GM12878 (cell line): ENCODE measurements at regions not wholly inside any gene's neighbourhood (a gene's known extent, or its start where the extent isn't known, plus 50 kb on each side); places are given as distances from the start of the nearest gene placed in this dataset.
A peak's percentile ranks its signal among the peaks of the same experiment; 100 is the strongest.

Source experiments
- ATAC-seq: fragments of 200-7000 bp; cut with Tn5 transposase; 3 replicates; pipeline ENCODE4 v1.9.1; 2020; ENCODE audit warnings: mild to moderate bottlenecking, moderate library complexity
- BruUV-seq: library from RNA; stranded (reverse); fragments of 400-500 nt; replicated peaks from 2 replicates; lab custom pipeline; 2021; lab: Mats Ljungman, UMichigan
- CTCF ChIA-PET: fragments of 300-600 bp; sonication (Branson Sonifier 250); formaldehyde crosslinking; extraction: SDS; loops from one replicate; lab custom pipeline; 2021; ENCODE audit warnings: inconsistent platforms; lab: Yijun Ruan, JAX
- POLR2A ChIA-PET: fragments of 350-600 bp; formaldehyde crosslinking; extraction: SDS; loops from one replicate; lab custom pipeline; 2021; ENCODE audit warnings: inconsistent platforms; lab: Charles Lee
- RAD21 ChIA-PET: fragments of 300-600 bp; sonication (Branson Sonifier 250); formaldehyde crosslinking; loops from one replicate; lab custom pipeline; 2023; ENCODE audit warnings: antibody characterized with exemption; ENCODE audit not compliant: unreplicated experiment; lab: Charles Lee
- SMC1A ChIA-PET: fragments of 300-600 bp; sonication (Branson Sonifier 250); formaldehyde crosslinking; loops from one replicate; lab custom pipeline; 2023; ENCODE audit not compliant: unreplicated experiment, uncharacterized antibody; lab: Charles Lee
- DNase-seq: peaks from one replicate; pipeline ENCODE4 v3.0.0-alpha.2; 2011; ENCODE audit warnings: low read depth, low spot score
- FAIRE-seq: peaks from 3 replicates; lab custom pipeline; 2011; peaks lifted over from hg19 to GRCh38; lab: Jason Lieb, UNC
- H2AFZ ChIP-seq: 2 replicates; pipeline ENCODE4 v1.6.0; 2011; ENCODE audit warnings: low read depth, low read length, control low read depth; ENCODE audit not compliant: control insufficient read depth
- H3K27ac ChIP-seq: 2 replicates; pipeline ENCODE4 v1.5.1; 2011; ENCODE audit warnings: control low read depth; ENCODE audit not compliant: control insufficient read depth, insufficient read depth
- H3K27me3 ChIP-seq, 2 experiments: replicated peaks in 1 of 2; 2 replicates each; pipeline versions ENCODE4 v1.6.0 to v1.6.1; 2011; ENCODE audit warnings: low read length in 1 of 2; ENCODE audit not compliant: control insufficient read depth in 2 of 2, insufficient read depth in 2 of 2
- H3K36me3 ChIP-seq, 2 experiments: 2 replicates each; pipeline ENCODE4 v1.5.1; 2011; ENCODE audit warnings: low read length in 1 of 2; ENCODE audit not compliant: control insufficient read depth in 2 of 2, insufficient read depth in 2 of 2
- H3K4me1 ChIP-seq: 2 replicates; pipeline ENCODE4 v1.6.1; 2011; ENCODE audit warnings: mild to moderate bottlenecking, low read length, moderate library complexity, mixed read lengths; ENCODE audit not compliant: control insufficient read depth, insufficient read depth
- H3K4me2 ChIP-seq: 2 replicates; pipeline ENCODE4 v1.6.0; 2011; ENCODE audit warnings: control low read depth; ENCODE audit not compliant: control insufficient read depth, insufficient read depth
- H3K4me3 ChIP-seq: fragments of 200-600 bp; sonication (generic); 2 replicates; pipeline ENCODE4 v1.5.1; 2016
- H3K79me2 ChIP-seq: 2 replicates; pipeline ENCODE4 v1.6.0; 2011; ENCODE audit warnings: low read length; ENCODE audit not compliant: control insufficient read depth, insufficient read depth
- H3K9ac ChIP-seq: 2 replicates; pipeline ENCODE4 v1.8.0; 2011; ENCODE audit warnings: low read length, control low read depth, mixed read lengths; ENCODE audit not compliant: control insufficient read depth, insufficient read depth
- H3K9me3 ChIP-seq: replicated peaks from 3 replicates; pipeline ENCODE4 v1.5.1; 2011; ENCODE audit warnings: mild to moderate bottlenecking, low read length; ENCODE audit not compliant: control insufficient read depth, insufficient read depth
- H4K20me1 ChIP-seq: 2 replicates; pipeline ENCODE4 v1.6.0; 2011; ENCODE audit not compliant: control insufficient read depth, insufficient read depth
- BCL3 ChIP-seq: IDR thresholded peaks from 2 replicates; pipeline ENCODE4 v1.6.1; 2011; ENCODE audit warnings: borderline replicate concordance, low read depth, mild to moderate bottlenecking, moderate library complexity, low read length; ENCODE audit not compliant: insufficient read depth, poor library complexity, severe bottlenecking
- ELK1 ChIP-seq: IDR thresholded peaks from 2 replicates; pipeline ENCODE4 v1.6.1; 2012; ENCODE audit warnings: low read depth, low read length, improper control_type of control experiment
- IRF5 ChIP-seq: fragments of 450-650 bp; IDR thresholded peaks from 2 replicates; pipeline ENCODE4 v1.6.1; 2017; ENCODE audit warnings: borderline replicate concordance
- KLF5 ChIP-seq: fragments of 450-650 bp; IDR thresholded peaks from 2 replicates; pipeline ENCODE4 v1.6.1; 2014; ENCODE audit warnings: mild to moderate bottlenecking; ENCODE audit not compliant: partially characterized antibody
- MLLT1 ChIP-seq: fragments of 450-650 bp; IDR thresholded peaks from 2 replicates; pipeline ENCODE4 v1.6.1; 2016; ENCODE audit warnings: mild to moderate bottlenecking
- RELA ChIP-seq: fragments of 450-650 bp; IDR thresholded peaks from 2 replicates; pipeline ENCODE4 v1.8.0; 2014; ENCODE audit warnings: borderline replicate concordance; ENCODE audit not compliant: partially characterized antibody
- ZBTB11 ChIP-seq: fragments of 450-650 bp; formaldehyde crosslinking; IDR thresholded peaks from 2 replicates; pipeline ENCODE4 v1.5.0; 2022; ENCODE audit warnings: mild to moderate bottlenecking, missing genetic modification characterization
- ZNF592 ChIP-seq: fragments of 450-650 bp; IDR thresholded peaks from 2 replicates; pipeline ENCODE4 v1.6.1; 2017; ENCODE audit warnings: mild to moderate bottlenecking, moderate library complexity
- WGBS: methylation state at CpG from one replicate; pipeline ENCODE4 v1.1.6; 2016; ENCODE audit warnings: low lambda C conversion rate; ENCODE audit not compliant: insufficient replicate concordance, insufficient coverage; ENCODE audit errors: missing lambda C conversion rate; 5-methylcytosine and 5-hydroxymethylcytosine counted together
- in situ Hi-C: fragments of 300-500 bp; cut with MboI; formaldehyde crosslinking; loops from 9 replicates; pipeline ENCODE4 v1.14.3; 2018; ENCODE audit warnings: mixed read lengths
- intact Hi-C: fragments of 100-400 bp; cut with micrococcal nuclease; formaldehyde crosslinking; loops from one replicate; pipeline ENCODE4 v1.14.2; 2022; ENCODE audit not compliant: unreplicated experiment

- H3K79me2 ChIP-seq, result no peaks in the 10 kb centered on the region
- peak; percentile 39; the same call in 2 of the 3 replicates for ATAC-seq
- POLR2A ChIA-PET, result no interaction called here
- WGBS, result 35% methylated on average over 4 of the region's 4 CpGs
- SMC1A ChIA-PET, result interaction anchor here (0.8 to 1.9 kb wide), 5 partner anchors 13 to 64 kb away, joined by 4 to 5 read pairs (median 4); no protein-coding TSS in a partner anchor
- H3K4me1 ChIP-seq, result no peaks in the 10 kb centered on the region
- RAD21 ChIA-PET, result interaction anchor here (1.0 kb wide), 1 partner anchor 64 kb away, joined by 4 read pairs; no protein-coding TSS in a partner anchor
- no peak overlapping the region for H3K4me2 ChIP-seq
- no peak for FAIRE-seq
- intact Hi-C loops, result no loop called here
- H3K9me3 ChIP-seq, result no peaks in the 10 kb centered on the region
- no peaks in the 10 kb centered on the region for H4K20me1 ChIP-seq
- no peak overlapping the region for H3K27ac ChIP-seq
- in situ Hi-C loops, result no loop called here
- H3K36me3 ChIP-seq, result no peaks in the 10 kb centered on the region
- CTCF ChIA-PET, result interaction anchor here (0.5 to 1.4 kb wide), 6 partner anchors 8 to 608 kb away, joined by 3 to 8 read pairs (median 3); no protein-coding TSS in a partner anchor
- no TSS peak for BruUV-seq
- DNase-seq, result no peak
- H3K27me3 ChIP-seq, result no peaks in the 10 kb centered on the region
- H2AFZ ChIP-seq, result no peak overlapping the region
- H3K4me3 ChIP-seq, result no peak overlapping the region
- H3K9ac ChIP-seq, result no peak overlapping the region
- TF ChIP-seq RELA (no peak), ELK1 (no peak), MLLT1 (no peak), ZNF592 (no peak), ZBTB11 (CRISPR knock-in tag) (no peak), BCL3 (no peak), IRF5 (no peak), KLF5 (no peak)
These were observed 249.6 kb downstream of the MTX2 start for GRCh38 chr2:176518823-176519222.
